GM18870 (cell line): ENCODE measurements at regions not wholly inside any gene's neighbourhood (a gene's known extent, or its start where the extent isn't known, plus 50 kb on each side); places are given as distances from the start of the nearest gene placed in this dataset.
A peak's percentile ranks its signal among the peaks of the same experiment; 100 is the strongest.

Source experiments
- ATAC-seq: cut with Tn5 transposase; IDR thresholded peaks from one replicate; pipeline ENCODE4 v1.9.1; 2021; ENCODE audit warnings: moderate library complexity; ENCODE audit not compliant: unreplicated experiment

GRCh38 chr7:25850735-25851134 is 301.3 kb upstream of the NFE2L3 start:
- ATAC-seq, result no peak

- no peak for ATAC-seq
Observed at GRCh38 chr7:25851332-25852210, 300.4 kb upstream of the NFE2L3 start.

GRCh38 chr7:25852211-25852938 is 299.6 kb upstream of the NFE2L3 start:
- no peak for ATAC-seq

- ATAC-seq, result no peak
Observed at GRCh38 chr7:25852939-25853271, 299.1 kb upstream of the NFE2L3 start.

GRCh38 chr7:25853314-25853713 is 298.7 kb upstream of the NFE2L3 start:
- no peak for ATAC-seq

- ATAC-seq, result no peak
Observed at GRCh38 chr7:25854059-25854458, 297.9 kb upstream of the NFE2L3 start.

GRCh38 chr7:25854608-25855497 is 297.1 kb upstream of the NFE2L3 start:
- ATAC-seq, result no peak

- peak; percentile 10 for ATAC-seq
Observed at GRCh38 chr7:25855854-25856782, 295.9 kb upstream of the NFE2L3 start.

GRCh38 chr7:25857376-25858067 is 294.5 kb upstream of the NFE2L3 start:
- ATAC-seq, result no peak

GRCh38 chr7:25858200-25858524 is 293.8 kb upstream of the NFE2L3 start:
- no peak for ATAC-seq

GRCh38 chr7:25858525-25859411 is 293.2 kb upstream of the NFE2L3 start:
- no peak for ATAC-seq

GRCh38 chr7:25859412-25860274 is 292.4 kb upstream of the NFE2L3 start:
- no peak for ATAC-seq

- no peak for ATAC-seq
Observed at GRCh38 chr7:25860275-25861163, 291.5 kb upstream of the NFE2L3 start.

- ATAC-seq, result no peak
Observed at GRCh38 chr7:25861164-25861496, 290.9 kb upstream of the NFE2L3 start.

- ATAC-seq, result no peak
Observed at GRCh38 chr7:25861601-25862260, 290.3 kb upstream of the NFE2L3 start.

GRCh38 chr7:25862261-25863004 is 289.6 kb upstream of the NFE2L3 start:
- peak; percentile 95 for ATAC-seq
